HepG2 (cell line): ENCODE measurements at regions not wholly inside any gene's neighbourhood (a gene's known extent, or its start where the extent isn't known, plus 50 kb on each side); places are given as distances from the start of the nearest gene placed in this dataset.

Source experiments
- CTCF ChIP-seq: sonication (generic); formaldehyde crosslinking; IDR thresholded peaks from 2 replicates; pipeline ENCODE4 v1.5.0; 2020; ENCODE audit warnings: mild to moderate bottlenecking, missing genetic modification reagents, moderate library complexity
- FOXA3 ChIP-seq: IDR thresholded peaks from 2 replicates; pipeline ENCODE4 v1.6.1; 2016; ENCODE audit warnings: missing genetic modification reagents, missing compliant biosample characterization
- HDAC2 ChIP-seq: sonication (generic); formaldehyde crosslinking; IDR thresholded peaks from 2 replicates; pipeline ENCODE4 v1.4.0; 2020; ENCODE audit warnings: missing genetic modification reagents
- IRF9 ChIP-seq: sonication (generic); formaldehyde crosslinking; IDR thresholded peaks from 2 replicates; pipeline ENCODE4 v1.8.0; 2022; ENCODE audit warnings: missing genetic modification reagents, mild to moderate bottlenecking, borderline replicate concordance
- NFYC ChIP-seq: IDR thresholded peaks from 2 replicates; pipeline ENCODE4 v1.6.1; 2016; ENCODE audit warnings: missing genetic modification reagents, missing compliant biosample characterization
- PAF1 ChIP-seq: IDR thresholded peaks from 2 replicates; pipeline ENCODE4 v1.6.1; 2016; ENCODE audit warnings: missing genetic modification reagents, missing compliant biosample characterization
- RAD21 ChIP-seq: fragments of 450-650 bp; formaldehyde crosslinking; IDR thresholded peaks from 2 replicates; pipeline ENCODE4 v1.5.0; 2020; ENCODE audit warnings: mild to moderate bottlenecking
- SALL1 ChIP-seq: sonication (generic); formaldehyde crosslinking; IDR thresholded peaks from 2 replicates; pipeline ENCODE4 v1.8.0; 2022; ENCODE audit warnings: mild to moderate bottlenecking, missing genetic modification reagents
- SMC3 ChIP-seq: IDR thresholded peaks from 2 replicates; pipeline ENCODE4 v1.6.1; 2011; ENCODE audit warnings: low read length, improper control_type of control experiment
- ZBTB40 ChIP-seq, 2 experiments: fragments of 450-650 bp in 1 of 2; sonication (generic) in 1 of 2; formaldehyde crosslinking in 1 of 2; IDR thresholded peaks; 2 replicates each; pipeline versions ENCODE4 v1.6.1 to v1.8.0; 2016 to 2022; ENCODE audit warnings: antibody characterized with exemption in 1 of 2, mild to moderate bottlenecking in 1 of 2, missing genetic modification reagents in 1 of 2
- ZNF33B ChIP-seq: sonication (generic); formaldehyde crosslinking; IDR thresholded peaks from 2 replicates; pipeline ENCODE4 v1.5.1; 2020; ENCODE audit warnings: mild to moderate bottlenecking, missing genetic modification reagents
- ZNF367 ChIP-seq: sonication (generic); formaldehyde crosslinking; IDR thresholded peaks from 2 replicates; pipeline ENCODE4 v1.4.0; 2020; ENCODE audit warnings: missing genetic modification reagents, borderline replicate concordance
- ZNF687 ChIP-seq: sonication (generic); formaldehyde crosslinking; IDR thresholded peaks from 2 replicates; pipeline ENCODE4 v1.5.1; 2020; ENCODE audit warnings: mild to moderate bottlenecking, missing genetic modification reagents, moderate library complexity
- ZSCAN29 ChIP-seq: sonication (generic); formaldehyde crosslinking; conservative IDR thresholded peaks from 2 replicates; pipeline ENCODE4 v1.4.0; 2020; ENCODE audit warnings: mild to moderate bottlenecking, missing genetic modification reagents

DNA sequence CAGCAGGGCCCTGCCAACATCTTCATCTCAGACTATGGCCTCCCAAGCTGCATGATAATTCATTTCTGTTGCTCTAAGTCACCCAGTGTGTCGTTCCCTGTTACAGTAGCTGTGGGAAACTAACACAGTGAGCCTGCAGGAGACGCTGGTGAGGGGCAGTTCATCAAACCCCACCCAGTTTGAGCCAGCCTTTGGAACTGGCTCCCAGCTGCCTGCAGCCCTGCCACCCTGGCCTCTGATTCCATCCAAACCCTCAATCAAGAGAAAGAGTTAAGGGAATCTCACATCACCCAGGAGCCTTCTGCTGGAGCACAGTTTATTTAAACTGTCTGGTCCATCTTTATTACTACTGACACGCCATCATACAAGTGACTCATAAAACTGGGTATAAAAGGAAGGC is 64.9 kb upstream of the ZCCHC2 start (continued):
- TF ChIP-seq ZNF687 (CRISPR knock-in tag) (peak; percentile 36), RAD21 (0 out of 2 replicates have a peak, but pooled peaks have one; percentile 13), SALL1 (CRISPR knock-in tag) (peak; percentile 28; the same call in 1 of the 2 replicates), IRF9 (CRISPR knock-in tag) (no peak), SMC3 (peak; percentile 5; the same call in 1 of the 2 replicates), HDAC2 (CRISPR knock-in tag) (no peak), PAF1 (CRISPR knock-in tag) (no peak), FOXA3 (CRISPR knock-in tag) (0 out of 2 replicates have a peak, but pooled peaks have one; percentile 16), NFYC (no peak), ZBTB40 (IDR thresholded peaks at IDR 0.05) (no peak), ZBTB40 (CRISPR knock-in tag; IDR thresholded peaks at IDR 0.05) (no peak), ZSCAN29 (CRISPR knock-in tag) (no peak), ZNF33B (CRISPR knock-in tag) (no peak), ZNF367 (CRISPR knock-in tag) (no peak), CTCF (CRISPR knock-in tag) (peak; percentile 29; the same call in 1 of the 2 replicates)
